Fibroblast of lung (primary cell): ENCODE measurements at regions not wholly inside any gene's neighbourhood (a gene's known extent, or its start where the extent isn't known, plus 50 kb on each side); places are given as distances from the start of the nearest gene placed in this dataset.

ENCODE experiments used
- CTCF ChIP-seq, 2 donors: IDR thresholded peaks in 1 of 2; conservative IDR thresholded peaks in 1 of 2; 1 replicate in 1 of 2; 2 replicates in 1 of 2; pipeline ENCODE4 v1.5.1; 2011 to 2012; ENCODE audit warnings: low read length in 2 of 2, control low read depth in 1 of 2, inconsistent platforms in 1 of 2, low read depth in 1 of 2, mild to moderate bottlenecking in 1 of 2
- EZH2 ChIP-seq: IDR thresholded peaks from 2 replicates; pipeline ENCODE4 v1.5.1; 2012; ENCODE audit warnings: low read length, control low read depth, mild to moderate bottlenecking; ENCODE audit errors: missing control alignments

GRCh38 chr7:70920876-70921275 is 211.1 kb upstream of the GALNT17 start:
- no peak for TF ChIP-seq CTCF (conservative IDR thresholded peaks at IDR 0.05 in 1 of 2, IDR thresholded peaks at IDR 0.05 in 1 of 2; ENCODE audit: low read depth in 1 of 2, low read length in 2 of 2)
- no peak for TF ChIP-seq EZH2
